MM.1S (cell line): ENCODE measurements at regions not wholly inside any gene's neighbourhood (a gene's known extent, or its start where the extent isn't known, plus 50 kb on each side); places are given as distances from the start of the nearest gene placed in this dataset.

Source experiments
- DNase-seq: peaks from one replicate; pipeline ENCODE4 v3.0.0-alpha.2; 2015
- H2AFZ ChIP-seq: fragments of 300-600 bp; sonication (generic); 2 replicates; pipeline ENCODE4 v1.6.0; 2016; ENCODE audit warnings: antibody characterized with exemption, low read length
- H3F3A ChIP-seq: fragments of 300-600 bp; sonication (generic); 2 replicates; pipeline ENCODE4 v1.6.1; 2016; ENCODE audit warnings: mild to moderate bottlenecking, antibody characterized with exemption, low read length, moderate library complexity, mixed read lengths; ENCODE audit not compliant: insufficient read depth
- H3K27ac ChIP-seq: fragments of 300-600 bp; sonication (generic); 2 replicates; pipeline ENCODE4 v1.5.1; 2016; ENCODE audit warnings: mild to moderate bottlenecking, low read length
- H3K27me3 ChIP-seq: fragments of 300-600 bp; sonication (generic); replicated peaks from 2 replicates; pipeline ENCODE4 v1.6.0; 2016; ENCODE audit warnings: low read length; ENCODE audit not compliant: insufficient read depth
- H3K36me3 ChIP-seq: fragments of 300-600 bp; sonication (generic); replicated peaks from 2 replicates; pipeline ENCODE4 v1.6.1; 2016; ENCODE audit warnings: mild to moderate bottlenecking, low read length, mixed read lengths; ENCODE audit not compliant: insufficient read depth
- H3K4me1 ChIP-seq: fragments of 300-600 bp; sonication (generic); 2 replicates; pipeline ENCODE4 v1.6.1; 2016; ENCODE audit warnings: low read length, mixed read lengths
- H3K4me2 ChIP-seq: fragments of 300-600 bp; sonication (generic); 2 replicates; pipeline ENCODE4 v1.6.0; 2016; ENCODE audit warnings: low read depth, low read length
- H3K4me3 ChIP-seq: fragments of 300-600 bp; sonication (generic); 2 replicates; pipeline ENCODE4 v1.5.1; 2016; ENCODE audit warnings: low read length, mixed read lengths
- H3K79me2 ChIP-seq: fragments of 300-600 bp; sonication (generic); 2 replicates; pipeline ENCODE4 v1.6.1; 2016; ENCODE audit warnings: mixed run types, low read length, mixed read lengths
- H3K9ac ChIP-seq: fragments of 300-600 bp; sonication (generic); 2 replicates; pipeline ENCODE4 v1.6.1; 2016; ENCODE audit warnings: low read length, mixed read lengths
- H3K9me2 ChIP-seq: fragments of 300-600 bp; sonication (generic); replicated peaks from 2 replicates; pipeline ENCODE4 v1.6.1; 2016; ENCODE audit warnings: mild to moderate bottlenecking, low read length, mixed read lengths; ENCODE audit not compliant: insufficient read depth
- H3K9me3 ChIP-seq: fragments of 300-600 bp; sonication (generic); replicated peaks from 2 replicates; pipeline ENCODE4 v1.6.1; 2016; ENCODE audit warnings: mild to moderate bottlenecking, low read length, mixed read lengths; ENCODE audit not compliant: insufficient read depth
- H4K20me1 ChIP-seq: fragments of 300-600 bp; sonication (generic); 2 replicates; pipeline ENCODE4 v1.6.1; 2016; ENCODE audit warnings: mild to moderate bottlenecking, low read length, moderate library complexity, mixed read lengths; ENCODE audit not compliant: insufficient read depth
- CTCF ChIP-seq: fragments of 300-600 bp; sonication (generic); IDR thresholded peaks from 2 replicates; pipeline ENCODE4 v1.5.1; 2016; ENCODE audit warnings: antibody characterized with exemption, low read length, mixed read lengths
- EZH2 ChIP-seq: fragments of 300-600 bp; sonication (generic); optimal IDR thresholded peaks from 2 replicates; pipeline ENCODE3; 2017; ENCODE audit warnings: low read depth, mild to moderate bottlenecking, antibody characterized with exemption, low read length, mixed read lengths
- EZH2phosphoT487 ChIP-seq: fragments of 300-600 bp; sonication (generic); IDR thresholded peaks from 2 replicates; pipeline ENCODE4 v1.6.1; 2018; ENCODE audit warnings: antibody characterized with exemption, low read length

GRCh38 chr14:26163761-26164160 lies 434.1 kb downstream of the NOVA1 start:
- no peaks in the 10 kb centered on the region for H3K9me3 ChIP-seq
- H3K79me2 ChIP-seq, result no peaks in the 10 kb centered on the region
- H3K27ac ChIP-seq, result no peak overlapping the region
- H3K36me3 ChIP-seq, result no peaks in the 10 kb centered on the region
- TF ChIP-seq CTCF (no peak; the same call in none of the 2 replicates), EZH2 (no peak), EZH2phosphoT487 (no peak)
- no peaks in the 10 kb centered on the region for H3K4me1 ChIP-seq
- H3K4me3 ChIP-seq, result no peak overlapping the region
- no peak for DNase-seq
- no peak overlapping the region for H3K9ac ChIP-seq
- H3F3A ChIP-seq, result no peaks in the 10 kb centered on the region
- no peaks in the 10 kb centered on the region for H4K20me1 ChIP-seq
- H3K9me2 ChIP-seq, result no peaks in the 10 kb centered on the region
- H3K27me3 ChIP-seq, result no peaks in the 10 kb centered on the region
- no peak overlapping the region for H2AFZ ChIP-seq
- H3K4me2 ChIP-seq, result no peak overlapping the region

GRCh38 chr14:26157517-26157916 lies 440.3 kb downstream of the NOVA1 start:
- no peaks in the 10 kb centered on the region for H4K20me1 ChIP-seq
- H3K27me3 ChIP-seq, result no peaks in the 10 kb centered on the region
- no peak overlapping the region for H3K9ac ChIP-seq
- no peak overlapping the region for H3K4me2 ChIP-seq
- H3F3A ChIP-seq, result no peaks in the 10 kb centered on the region
- H3K79me2 ChIP-seq, result no peaks in the 10 kb centered on the region
- H3K4me3 ChIP-seq, result no peak overlapping the region
- no peak for TF ChIP-seq EZH2
- TF ChIP-seq CTCF, result no peak
- no peaks in the 10 kb centered on the region for H3K9me3 ChIP-seq
- no peak overlapping the region for H2AFZ ChIP-seq
- H3K9me2 ChIP-seq, result no peaks in the 10 kb centered on the region
- no peaks in the 10 kb centered on the region for H3K36me3 ChIP-seq
- H3K27ac ChIP-seq, result no peak overlapping the region
- no peaks in the 10 kb centered on the region for H3K4me1 ChIP-seq
- no peak for DNase-seq

- H3K4me3 ChIP-seq, result no peak overlapping the region
- TF ChIP-seq CTCF, result no peak
- no peak for TF ChIP-seq EZH2phosphoT487
- TF ChIP-seq EZH2, result no peak
- no peak for DNase-seq
- H3K4me1 ChIP-seq, result no peaks in the 10 kb centered on the region
- H3K9ac ChIP-seq, result no peak overlapping the region
- no peaks in the 10 kb centered on the region for H3K36me3 ChIP-seq
- no peaks in the 10 kb centered on the region for H3K9me3 ChIP-seq
- no peaks in the 10 kb centered on the region for H3K79me2 ChIP-seq
- H3F3A ChIP-seq, result no peaks in the 10 kb centered on the region
- no peak overlapping the region for H3K27ac ChIP-seq
- no peak overlapping the region for H2AFZ ChIP-seq
- no peaks in the 10 kb centered on the region for H3K27me3 ChIP-seq
- H4K20me1 ChIP-seq, result no peaks in the 10 kb centered on the region
- no peak overlapping the region for H3K4me2 ChIP-seq
- no peaks in the 10 kb centered on the region for H3K9me2 ChIP-seq
Measured at GRCh38 chr14:26143057-26143456, 454.8 kb downstream of the NOVA1 start.
